ENCODE measurements at regions not wholly inside any gene's neighbourhood (a gene's known extent, or its start where the extent isn't known, plus 50 kb on each side); places are given as distances from the start of the nearest gene placed in this dataset.

DNA sequence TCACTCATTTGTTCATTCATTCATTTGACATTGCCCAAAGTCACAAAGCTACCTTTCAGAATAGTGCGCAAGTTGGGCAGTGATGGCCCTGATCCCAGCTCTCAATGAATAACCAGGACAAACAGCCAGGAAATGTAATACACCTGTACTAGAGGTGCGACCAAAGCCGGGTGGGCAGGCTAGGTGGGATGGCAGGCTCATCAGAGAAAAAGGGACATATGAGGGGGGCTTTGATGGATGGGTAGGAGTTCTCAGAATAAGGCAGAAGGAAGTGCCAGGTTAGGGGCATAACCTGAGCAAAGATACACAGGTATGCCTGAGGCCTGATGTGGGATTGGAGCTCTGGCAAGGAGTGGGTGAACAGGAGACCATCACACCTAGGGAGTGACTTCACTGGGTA, 53.4 kb upstream of the SMAD6 start:
- POLR2A ChIA-PET = no interaction called here
- no peaks in the 10 kb centered on the region for H3K36me3 Mint-ChIP-seq
- peaks cover 3% of the 10 kb centered on the region; the same call in 1 of the 2 replicates for H3K27me3 Mint-ChIP-seq (ENCODE audit: low read depth)
- TF ChIP-seq, protein P1, sequence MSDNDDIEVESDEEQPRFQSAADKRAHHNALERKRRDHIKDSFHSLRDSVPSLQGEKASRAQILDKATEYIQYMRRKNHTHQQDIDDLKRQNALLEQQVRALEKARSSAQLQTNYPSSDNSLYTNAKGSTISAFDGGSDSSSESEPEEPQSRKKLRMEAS (CRISPR knock-in tag; IDR thresholded peaks at IDR 0.05) = no peak
- TF ChIP-seq, protein P2, sequence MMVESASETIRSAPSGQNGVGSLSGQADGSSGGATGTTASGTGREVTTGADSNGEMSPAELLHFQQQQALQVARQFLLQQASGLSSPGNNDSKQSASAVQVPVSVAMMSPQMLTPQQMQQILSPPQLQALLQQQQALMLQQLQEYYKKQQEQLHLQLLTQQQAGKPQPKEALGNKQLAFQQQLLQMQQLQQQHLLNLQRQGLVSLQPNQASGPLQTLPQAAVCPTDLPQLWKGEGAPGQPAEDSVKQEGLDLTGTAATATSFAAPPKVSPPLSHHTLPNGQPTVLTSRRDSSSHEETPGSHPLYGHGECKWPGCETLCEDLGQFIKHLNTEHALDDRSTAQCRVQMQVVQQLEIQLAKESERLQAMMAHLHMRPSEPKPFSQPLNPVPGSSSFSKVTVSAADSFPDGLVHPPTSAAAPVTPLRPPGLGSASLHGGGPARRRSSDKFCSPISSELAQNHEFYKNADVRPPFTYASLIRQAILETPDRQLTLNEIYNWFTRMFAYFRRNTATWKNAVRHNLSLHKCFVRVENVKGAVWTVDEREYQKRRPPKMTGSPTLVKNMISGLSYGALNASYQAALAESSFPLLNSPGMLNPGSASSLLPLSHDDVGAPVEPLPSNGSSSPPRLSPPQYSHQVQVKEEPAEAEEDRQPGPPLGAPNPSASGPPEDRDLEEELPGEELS (CRISPR knock-in tag; IDR thresholded peaks at IDR 0.05) = no peak
- no peak for TF ChIP-seq ZNF423 (CRISPR knock-in tag; IDR thresholded peaks at IDR 0.05)
- TF ChIP-seq RORB (CRISPR knock-in tag; IDR thresholded peaks at IDR 0.05) = no peak
- no peak for TF ChIP-seq ELF4 (CRISPR knock-in tag; IDR thresholded peaks at IDR 0.05; ENCODE audit: low read depth)
- no peak for TF ChIP-seq PRRX2 (CRISPR knock-in tag; IDR thresholded peaks at IDR 0.05)
- no peak for TF ChIP-seq JUN (CRISPR knock-in tag; IDR thresholded peaks at IDR 0.05)
- TF ChIP-seq, protein P3, sequence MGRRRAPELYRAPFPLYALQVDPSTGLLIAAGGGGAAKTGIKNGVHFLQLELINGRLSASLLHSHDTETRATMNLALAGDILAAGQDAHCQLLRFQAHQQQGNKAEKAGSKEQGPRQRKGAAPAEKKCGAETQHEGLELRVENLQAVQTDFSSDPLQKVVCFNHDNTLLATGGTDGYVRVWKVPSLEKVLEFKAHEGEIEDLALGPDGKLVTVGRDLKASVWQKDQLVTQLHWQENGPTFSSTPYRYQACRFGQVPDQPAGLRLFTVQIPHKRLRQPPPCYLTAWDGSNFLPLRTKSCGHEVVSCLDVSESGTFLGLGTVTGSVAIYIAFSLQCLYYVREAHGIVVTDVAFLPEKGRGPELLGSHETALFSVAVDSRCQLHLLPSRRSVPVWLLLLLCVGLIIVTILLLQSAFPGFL (CRISPR knock-in tag; IDR thresholded peaks at IDR 0.05; ENCODE audit: borderline replicate concordance) = no peak
- TF ChIP-seq, protein P4, sequence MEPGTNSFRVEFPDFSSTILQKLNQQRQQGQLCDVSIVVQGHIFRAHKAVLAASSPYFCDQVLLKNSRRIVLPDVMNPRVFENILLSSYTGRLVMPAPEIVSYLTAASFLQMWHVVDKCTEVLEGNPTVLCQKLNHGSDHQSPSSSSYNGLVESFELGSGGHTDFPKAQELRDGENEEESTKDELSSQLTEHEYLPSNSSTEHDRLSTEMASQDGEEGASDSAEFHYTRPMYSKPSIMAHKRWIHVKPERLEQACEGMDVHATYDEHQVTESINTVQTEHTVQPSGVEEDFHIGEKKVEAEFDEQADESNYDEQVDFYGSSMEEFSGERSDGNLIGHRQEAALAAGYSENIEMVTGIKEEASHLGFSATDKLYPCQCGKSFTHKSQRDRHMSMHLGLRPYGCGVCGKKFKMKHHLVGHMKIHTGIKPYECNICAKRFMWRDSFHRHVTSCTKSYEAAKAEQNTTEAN (CRISPR knock-in tag; IDR thresholded peaks at IDR 0.05) = no peak
- TF ChIP-seq CTCF (IDR thresholded peaks at IDR 0.05) = no peak
- no peak for TF ChIP-seq RELA (CRISPR knock-in tag; IDR thresholded peaks at IDR 0.05; ENCODE audit: borderline replicate concordance)
- TF ChIP-seq ZNF121 (CRISPR knock-in tag; IDR thresholded peaks at IDR 0.05) = no peak
- no peak for TF ChIP-seq NFE2L1 (CRISPR knock-in tag; IDR thresholded peaks at IDR 0.05)
- no peak for TF ChIP-seq ZNF281 (CRISPR knock-in tag; IDR thresholded peaks at IDR 0.05)
- TF ChIP-seq ARID4B (CRISPR knock-in tag; IDR thresholded peaks at IDR 0.05; ENCODE audit: borderline replicate concordance) = no peak
- ATAC-seq = no peak
- H3K4me1 Mint-ChIP-seq = peaks cover 18% of the 10 kb centered on the region
- no peak overlapping the region for H3K4me3 Mint-ChIP-seq
- no peaks in the 10 kb centered on the region for H3K9me3 Mint-ChIP-seq
- CTCF ChIA-PET = interaction anchor here (1.0 to 6.3 kb wide), 4 partner anchors 17 to 50 kb away, joined by 3 to 24 read pairs (median 9); no protein-coding TSS in a partner anchor
- DNase-seq (ENCODE audit: low spot score) = no peak
- H3K27ac Mint-ChIP-seq = no peak overlapping the region

Measured in WTC11 (cell line).